ENCODE measurements at regions not wholly inside any gene's neighbourhood (a gene's known extent, or its start where the extent isn't known, plus 50 kb on each side); places are given as distances from the start of the nearest gene placed in this dataset.

DNA sequence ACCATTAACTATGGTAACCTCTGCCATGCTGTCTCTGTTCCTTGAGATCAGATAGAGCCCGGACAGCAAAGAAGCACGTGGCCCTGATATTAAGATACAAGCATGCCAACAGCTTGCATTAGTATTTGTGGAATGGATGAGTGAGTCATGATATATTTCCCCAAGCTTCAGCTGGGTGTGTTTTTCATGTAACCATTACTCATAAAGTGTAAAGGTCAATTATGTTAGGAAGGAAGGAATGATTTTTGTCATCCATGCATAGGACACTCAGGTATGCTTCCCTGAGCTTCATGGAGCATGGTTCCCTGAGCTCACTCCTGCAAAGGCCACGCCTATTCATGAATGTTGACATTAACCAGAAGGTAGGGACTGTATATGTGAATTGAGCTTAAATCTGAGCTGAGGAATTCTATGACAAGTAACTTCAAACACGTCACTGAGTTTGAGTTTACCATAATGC lies 74.6 kb downstream of the ARL4C start:
- Histone ChIP-seq H3K18ac (ENCODE audit: low read length) (no peak overlapping the region), H2BK120ac (ENCODE audit: insufficient read depth, low read length, poor library complexity) (no peak overlapping the region), H2BK12ac (ENCODE audit: low read length) (no peak overlapping the region), H3K79me2 (ENCODE audit: control insufficient read depth, insufficient read depth, low read length, poor library complexity) (no peaks in the 10 kb centered on the region), H3K4me2 (ENCODE audit: low read length) (no peak overlapping the region), H3K4me1 (ENCODE audit: control insufficient read depth in 1 of 2, insufficient read depth in 2 of 2, low read length in 2 of 2) (peaks cover 12 to 18% of the 10 kb centered on the region in 2 experiments), H2BK5ac (ENCODE audit: low read depth, low read length, poor library complexity) (no peak overlapping the region), H3K23ac (ENCODE audit: low read length) (no peak overlapping the region), H3K14ac (ENCODE audit: low read length) (no peak overlapping the region), H3K36me3 (ENCODE audit: control insufficient read depth in 1 of 2, insufficient read depth in 2 of 2, low read length in 2 of 2) (no peaks in the 10 kb centered on the region), H3K79me1 (ENCODE audit: low read length) (peaks cover 9% of the 10 kb centered on the region), H3K27ac (ENCODE audit: low read depth, low read length) (no peak overlapping the region), H3K27me3 (ENCODE audit: insufficient read depth, low read length) (no peaks in the 10 kb centered on the region), H4K91ac (ENCODE audit: low read depth, low read length) (no peak overlapping the region), H3K4ac (ENCODE audit: low read depth, low read length) (no peak overlapping the region), H4K8ac (ENCODE audit: low read depth, low read length) (no peak overlapping the region), H4K12ac (ENCODE audit: low read depth, low read length) (no peak overlapping the region), H3K9me3 (ENCODE audit: insufficient read depth, low read depth, low read length) (peaks cover 2% of the 10 kb centered on the region), H3K4me3 (ENCODE audit: low read depth, low read length) (no peak overlapping the region), H2AK5ac (ENCODE audit: low read length) (no peak overlapping the region), H3K9ac (ENCODE audit: low read length) (no peak overlapping the region), H2AFZ (ENCODE audit: insufficient read depth, low read length, poor library complexity) (no peak overlapping the region)
- DNase-seq = peak; percentile 90 to 96
- WGBS (ENCODE audit: extremely low coverage, insufficient coverage, insufficient read length) = no CpG with 5 or more reads among the region's 4 CpGs

DNA sequence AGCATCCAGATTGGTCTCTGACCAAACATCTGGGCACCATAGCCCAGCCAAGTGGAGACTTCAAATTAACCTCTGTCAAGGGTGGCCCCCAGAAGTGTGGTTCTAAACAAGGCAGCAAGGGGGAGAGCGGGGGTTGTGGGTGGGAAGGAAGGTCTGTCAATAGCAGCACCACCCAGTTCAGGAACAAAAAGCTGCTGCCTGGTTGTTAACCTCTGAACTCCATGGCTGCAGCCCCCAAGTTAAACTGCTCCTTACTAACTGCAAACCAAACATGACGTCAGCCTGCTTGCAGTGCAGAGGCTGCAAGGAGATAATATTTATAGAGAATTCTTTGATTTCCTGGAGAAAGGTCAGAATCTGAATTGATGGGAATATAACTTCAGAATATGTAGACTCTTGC lies 76.5 kb downstream of the ARL4C start:
- Histone ChIP-seq H3K4me3 (ENCODE audit: low read depth, low read length) (no peak overlapping the region), H3K4ac (ENCODE audit: low read depth, low read length) (no peak overlapping the region), H3K4me2 (ENCODE audit: low read length) (no peak overlapping the region), H2BK12ac (ENCODE audit: low read length) (peak overlapping the region; percentile 82), H4K8ac (ENCODE audit: low read depth, low read length) (peak overlapping the region; percentile 17), H3K9me3 (ENCODE audit: insufficient read depth, low read depth, low read length) (peaks cover 4% of the 10 kb centered on the region), H3K23ac (ENCODE audit: low read length) (no peak overlapping the region), H3K79me2 (ENCODE audit: control insufficient read depth, insufficient read depth, low read length, poor library complexity) (no peaks in the 10 kb centered on the region), H2AK5ac (ENCODE audit: low read length) (no peak overlapping the region), H3K79me1 (ENCODE audit: low read length) (no peaks in the 10 kb centered on the region), H2BK5ac (ENCODE audit: low read depth, low read length, poor library complexity) (no peak overlapping the region), H4K91ac (ENCODE audit: low read depth, low read length) (peak overlapping the region; percentile 33), H3K27ac (ENCODE audit: low read depth, low read length) (no peak overlapping the region), H3K27me3 (ENCODE audit: insufficient read depth, low read length) (no peaks in the 10 kb centered on the region), H3K18ac (ENCODE audit: low read length) (no peak overlapping the region), H3K9ac (ENCODE audit: low read length) (no peak overlapping the region), H3K4me1 (ENCODE audit: control insufficient read depth in 1 of 2, insufficient read depth in 2 of 2, low read length in 2 of 2) (peaks cover 8 to 13% of the 10 kb centered on the region in 2 experiments), H2AFZ (ENCODE audit: insufficient read depth, low read length, poor library complexity) (no peak overlapping the region), H2BK120ac (ENCODE audit: insufficient read depth, low read length, poor library complexity) (peak overlapping the region; percentile 31), H4K12ac (ENCODE audit: low read depth, low read length) (no peak overlapping the region), H3K14ac (ENCODE audit: low read length) (no peak overlapping the region), H3K36me3 (ENCODE audit: control insufficient read depth in 1 of 2, insufficient read depth in 2 of 2, low read length in 2 of 2) (no peaks in the 10 kb centered on the region)
- WGBS (ENCODE audit: extremely low coverage, insufficient coverage, insufficient read length) = no CpG with 5 or more reads among the region's 2 CpGs
- no peak for DNase-seq

DNA sequence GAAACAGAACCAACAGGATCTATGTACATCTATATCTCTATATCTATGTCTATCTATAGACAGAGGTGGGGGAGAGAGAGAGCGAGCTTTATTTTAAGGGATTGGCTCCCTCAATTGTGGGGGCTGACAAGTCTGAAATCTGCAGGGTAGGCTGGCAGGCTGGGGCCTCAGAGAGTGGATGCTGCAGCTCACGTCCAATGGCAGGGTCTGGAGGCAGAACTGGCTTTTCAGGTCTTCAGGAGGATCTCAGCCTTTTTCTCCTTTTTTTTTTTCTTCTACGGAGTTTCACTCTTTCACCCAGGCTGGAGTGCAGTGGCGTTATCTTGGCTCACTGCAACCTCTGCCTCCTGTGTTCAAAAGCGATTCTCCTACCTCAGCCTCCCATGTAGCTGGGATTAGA lies 77.2 kb downstream of the ARL4C start:
- Histone ChIP-seq H3K9ac (ENCODE audit: low read length) (no peak overlapping the region), H3K23ac (ENCODE audit: low read length) (no peak overlapping the region), H3K4me2 (ENCODE audit: low read length) (no peak overlapping the region), H2AFZ (ENCODE audit: insufficient read depth, low read length, poor library complexity) (no peak overlapping the region), H3K4ac (ENCODE audit: low read depth, low read length) (no peak overlapping the region), H2BK12ac (ENCODE audit: low read length) (no peak overlapping the region), H2BK5ac (ENCODE audit: low read depth, low read length, poor library complexity) (no peak overlapping the region), H4K8ac (ENCODE audit: low read depth, low read length) (no peak overlapping the region), H3K14ac (ENCODE audit: low read length) (no peak overlapping the region), H3K4me1 (ENCODE audit: control insufficient read depth in 1 of 2, insufficient read depth in 2 of 2, low read length in 2 of 2) (peaks cover 8 to 13% of the 10 kb centered on the region in 2 experiments), H2BK120ac (ENCODE audit: insufficient read depth, low read length, poor library complexity) (no peak overlapping the region), H3K18ac (ENCODE audit: low read length) (no peak overlapping the region), H3K9me3 (ENCODE audit: insufficient read depth, low read depth, low read length) (peaks cover 4% of the 10 kb centered on the region), H3K27me3 (ENCODE audit: insufficient read depth, low read length) (no peaks in the 10 kb centered on the region), H3K27ac (ENCODE audit: low read depth, low read length) (no peak overlapping the region), H3K36me3 (ENCODE audit: control insufficient read depth in 1 of 2, insufficient read depth in 2 of 2, low read length in 2 of 2) (no peaks in the 10 kb centered on the region), H3K79me2 (ENCODE audit: control insufficient read depth, insufficient read depth, low read length, poor library complexity) (no peaks in the 10 kb centered on the region), H2AK5ac (ENCODE audit: low read length) (no peak overlapping the region), H3K79me1 (ENCODE audit: low read length) (no peaks in the 10 kb centered on the region), H3K4me3 (ENCODE audit: low read depth, low read length) (no peak overlapping the region), H4K91ac (ENCODE audit: low read depth, low read length) (no peak overlapping the region), H4K12ac (ENCODE audit: low read depth, low read length) (no peak overlapping the region)
- WGBS (ENCODE audit: extremely low coverage, insufficient coverage, insufficient read length) = no CpG with 5 or more reads among the region's 5 CpGs
- peak in 1 of 2 donors; percentile 54 for DNase-seq

DNA sequence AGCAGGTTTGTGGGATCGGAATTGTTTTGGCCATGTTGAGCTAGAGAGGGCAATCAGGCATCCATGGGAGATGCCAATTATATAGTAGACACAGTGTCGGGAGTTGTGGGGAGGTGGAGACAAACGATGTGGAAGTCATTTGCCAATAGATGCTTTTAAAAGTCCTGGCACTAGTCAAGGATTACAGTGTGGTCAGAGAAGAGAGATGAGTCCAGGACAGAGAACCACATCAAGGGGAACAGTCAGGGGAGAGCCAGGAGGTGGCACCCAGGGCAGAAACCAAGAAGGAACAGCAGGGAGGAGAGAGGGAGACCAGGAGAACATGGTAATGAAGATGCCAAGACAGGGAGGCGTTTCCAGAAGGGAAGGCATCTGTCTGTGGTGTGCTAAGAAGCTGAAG lies 81.2 kb downstream of the ARL4C start:
- H3K36me3 ChIP-seq (ENCODE audit: control insufficient read depth in 1 of 2, insufficient read depth in 2 of 2, low read length in 2 of 2) = no peaks in the 10 kb centered on the region
- H3K4me1 ChIP-seq (ENCODE audit: control insufficient read depth in 1 of 2, insufficient read depth in 2 of 2, low read length in 2 of 2) = peaks cover 10 to 18% of the 10 kb centered on the region in 2 experiments
- H3K79me2 ChIP-seq (ENCODE audit: control insufficient read depth, insufficient read depth, low read length, poor library complexity) = no peaks in the 10 kb centered on the region
- H3K9me3 ChIP-seq (ENCODE audit: insufficient read depth, low read depth, low read length) = peaks cover 4% of the 10 kb centered on the region
- no peak overlapping the region for H2BK120ac ChIP-seq (ENCODE audit: insufficient read depth, low read length, poor library complexity)
- no peak overlapping the region for H3K9ac ChIP-seq (ENCODE audit: low read length)
- H2AFZ ChIP-seq (ENCODE audit: insufficient read depth, low read length, poor library complexity) = no peak overlapping the region
- no peak overlapping the region for H3K18ac ChIP-seq (ENCODE audit: low read length)
- H3K4ac ChIP-seq (ENCODE audit: low read depth, low read length) = no peak overlapping the region
- H3K23ac ChIP-seq (ENCODE audit: low read length) = no peak overlapping the region
- peak overlapping the region; percentile 56 for H2AK5ac ChIP-seq (ENCODE audit: low read length)
- H3K14ac ChIP-seq (ENCODE audit: low read length) = no peak overlapping the region
- WGBS (ENCODE audit: extremely low coverage, insufficient coverage, insufficient read length) = no CpG with 5 or more reads among the region's 4 CpGs
- no peak overlapping the region for H2BK12ac ChIP-seq (ENCODE audit: low read length)
- no peak overlapping the region for H3K27ac ChIP-seq (ENCODE audit: low read depth, low read length)
- H4K8ac ChIP-seq (ENCODE audit: low read depth, low read length) = no peak overlapping the region
- H3K27me3 ChIP-seq (ENCODE audit: insufficient read depth, low read length) = no peaks in the 10 kb centered on the region
- H3K4me2 ChIP-seq (ENCODE audit: low read length) = no peak overlapping the region
- DNase-seq = no peak
- no peak overlapping the region for H4K12ac ChIP-seq (ENCODE audit: low read depth, low read length)
- H4K91ac ChIP-seq (ENCODE audit: low read depth, low read length) = no peak overlapping the region
- H3K79me1 ChIP-seq (ENCODE audit: low read length) = no peaks in the 10 kb centered on the region
- no peak overlapping the region for H2BK5ac ChIP-seq (ENCODE audit: low read depth, low read length, poor library complexity)
- H3K4me3 ChIP-seq (ENCODE audit: low read depth, low read length) = no peak overlapping the region
